GM21367 (cell line): ENCODE measurements at regions not wholly inside any gene's neighbourhood (a gene's known extent, or its start where the extent isn't known, plus 50 kb on each side); places are given as distances from the start of the nearest gene placed in this dataset.
A peak's percentile ranks its signal among the peaks of the same experiment; 100 is the strongest.

Experiments
- ATAC-seq: cut with Tn5 transposase; IDR thresholded peaks from one replicate; pipeline ENCODE4 v1.9.1; 2021; ENCODE audit not compliant: unreplicated experiment

GRCh38 chr11:123305601-123306375, 110.7 kb upstream of the CLMP start:
- ATAC-seq, result no peak

- no peak for ATAC-seq
Measured at GRCh38 chr11:123304828-123305466, 109.9 kb upstream of the CLMP start.

GRCh38 chr11:123303924-123304323, 108.9 kb upstream of the CLMP start:
- no peak for ATAC-seq

DNA sequence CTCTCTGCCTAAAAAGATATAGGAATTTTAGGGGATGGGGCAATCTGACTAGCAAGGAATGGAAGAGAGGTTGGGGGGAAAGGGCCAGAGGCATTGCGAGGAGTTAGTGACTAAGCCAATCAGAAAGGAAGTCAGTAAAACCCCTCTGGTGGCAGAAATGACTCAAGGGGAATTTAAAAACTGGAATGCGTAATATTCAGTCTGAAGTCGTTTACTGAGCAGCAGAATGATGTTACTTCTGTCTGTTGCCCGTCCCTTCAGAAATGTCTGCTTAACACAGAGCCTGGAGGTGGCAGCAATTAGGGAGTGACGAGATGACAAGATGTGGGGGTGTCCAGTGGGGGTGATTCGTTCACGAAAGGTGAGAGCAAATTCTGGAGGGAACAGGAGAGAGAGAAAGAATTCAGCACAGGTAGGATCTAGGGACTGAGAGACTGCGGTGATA, 107.7 kb upstream of the CLMP start:
- ATAC-seq, result no peak

DNA sequence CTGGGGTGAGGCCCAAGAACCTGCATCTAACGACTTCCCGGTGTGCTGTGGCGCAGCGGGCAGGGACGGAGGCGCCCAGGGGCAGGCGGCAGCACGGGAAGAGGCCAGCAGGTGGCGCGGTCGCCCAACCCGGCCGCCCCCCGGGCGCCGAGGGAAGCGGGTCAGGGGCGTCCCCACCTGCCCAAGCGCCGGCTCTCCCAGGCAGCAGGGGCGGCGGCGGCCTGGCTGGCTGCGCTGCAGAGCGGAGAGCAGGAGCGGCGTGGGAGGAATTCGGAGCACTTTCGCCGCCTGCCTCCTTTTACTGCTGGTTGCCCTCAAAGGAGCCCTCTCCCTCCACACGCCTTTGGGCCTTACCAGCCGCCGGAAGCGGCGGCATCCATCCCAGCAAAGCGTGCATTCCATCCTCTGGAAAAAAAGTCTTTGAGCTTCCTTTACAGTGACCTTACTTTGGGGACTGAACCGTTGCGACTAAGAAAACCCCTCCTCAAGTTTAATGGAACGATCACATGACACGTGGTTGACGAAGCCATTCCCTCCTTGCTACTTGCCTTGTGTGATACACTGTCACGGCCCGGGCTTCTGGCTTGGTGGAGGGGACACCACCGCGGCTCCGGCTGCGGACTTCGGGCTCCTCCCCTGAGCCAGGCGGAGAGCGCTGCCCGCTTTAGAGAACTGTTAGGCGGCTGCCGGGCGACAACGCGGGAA, 106.8 kb upstream of the CLMP start:
- ATAC-seq, result peak; percentile 60

GRCh38 chr11:123301013-123301591, 106.1 kb upstream of the CLMP start:
- ATAC-seq, result no peak

GRCh38 chr11:123299721-123300120, 104.7 kb upstream of the CLMP start:
- no peak for ATAC-seq

GRCh38 chr11:123298488-123299447, 103.7 kb upstream of the CLMP start:
- no peak for ATAC-seq

DNA sequence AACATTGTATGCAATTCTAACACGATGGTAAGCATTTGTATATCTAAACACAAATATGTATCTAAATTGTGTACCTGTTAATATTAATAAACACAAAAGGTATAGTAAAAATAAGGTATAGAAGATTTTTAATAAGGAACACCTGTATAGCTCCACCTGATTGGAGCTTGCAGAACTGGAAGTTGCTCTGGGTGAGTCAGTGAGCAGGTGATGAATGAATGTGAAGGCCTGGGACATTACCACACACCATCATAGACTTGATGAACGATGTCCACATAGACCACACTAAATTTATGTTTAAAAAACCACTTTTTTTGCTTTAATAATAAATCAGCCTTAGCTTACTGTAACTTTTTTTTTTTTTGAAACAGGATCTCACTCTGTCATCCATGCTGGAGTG, 97.6 kb upstream of the CLMP start:
- ATAC-seq, result no peak

DNA sequence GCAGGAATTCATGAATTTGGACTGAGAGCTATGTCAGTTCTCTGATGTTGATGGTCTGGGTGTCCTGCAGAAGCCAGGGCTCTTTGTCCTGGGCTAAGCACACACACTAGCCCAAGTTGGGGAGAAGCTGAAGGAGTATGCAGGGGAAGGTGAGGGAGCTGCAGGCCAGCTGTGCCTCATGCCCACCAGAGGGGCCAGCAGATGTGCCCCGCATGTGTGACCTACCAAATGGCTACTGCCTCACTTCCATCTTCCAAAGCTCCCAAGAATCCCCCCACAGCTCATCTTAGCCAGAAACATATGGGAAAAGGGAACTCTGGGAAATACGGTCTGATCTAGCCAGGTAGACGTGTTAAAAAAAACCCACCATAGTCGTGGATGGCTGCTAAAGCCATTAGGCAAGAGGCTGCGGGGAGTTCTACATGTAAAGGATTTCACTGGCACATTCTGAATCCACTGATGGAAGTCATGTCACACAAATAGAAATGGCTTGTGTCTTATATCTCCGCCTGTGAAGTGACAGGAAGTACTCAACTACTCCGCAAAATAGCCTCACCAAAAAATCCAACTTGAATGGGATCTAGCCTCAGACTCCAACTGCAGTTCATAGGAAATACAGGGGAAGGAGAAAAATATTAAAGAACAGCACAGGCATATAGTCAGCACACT, 96.3 kb upstream of the CLMP start:
- ATAC-seq, result no peak

DNA sequence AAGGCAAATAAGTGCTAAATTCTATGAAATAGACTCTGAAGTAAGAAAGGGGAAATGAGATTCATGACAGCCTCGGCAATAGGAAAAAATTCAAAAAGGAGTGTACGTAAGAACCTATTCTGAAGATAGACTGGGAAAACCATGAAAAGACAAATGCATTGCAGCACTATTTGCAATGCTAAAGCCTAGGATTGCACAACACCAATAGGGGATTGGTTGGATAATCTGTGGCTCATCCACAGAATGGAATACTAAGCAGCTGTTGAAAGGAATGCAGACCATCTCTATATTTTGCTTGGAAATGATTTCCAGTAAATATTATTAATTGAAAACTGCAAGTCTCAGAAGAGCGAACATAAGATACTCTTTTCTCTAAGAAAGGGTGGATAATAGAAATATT, 91.7 kb upstream of the CLMP start:
- ATAC-seq, result no peak

DNA sequence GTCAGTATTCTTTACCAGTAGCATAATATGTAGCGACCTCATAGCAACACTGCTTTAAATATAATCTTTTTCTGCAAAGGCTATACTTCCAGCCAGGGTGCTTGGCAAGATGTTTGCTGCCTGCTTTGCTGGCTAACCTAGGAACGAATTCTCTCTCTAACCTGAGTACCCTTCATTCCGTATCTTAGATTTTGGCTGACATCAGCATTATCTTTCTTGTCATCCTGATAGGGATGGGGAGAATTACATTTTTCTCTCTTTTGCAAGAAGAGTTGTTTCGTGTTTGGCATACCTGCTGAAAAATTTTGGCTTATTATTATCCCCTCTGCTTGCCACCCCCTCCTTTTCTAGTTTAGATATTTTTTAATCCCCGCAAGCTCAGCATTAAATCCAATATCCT, 91.2 kb upstream of the CLMP start:
- no peak for ATAC-seq

- no peak for ATAC-seq
Measured at GRCh38 chr11:123284454-123284853, 89.4 kb upstream of the CLMP start.

- ATAC-seq, result no peak
Measured at GRCh38 chr11:123282597-123282996, 87.5 kb upstream of the CLMP start.

DNA sequence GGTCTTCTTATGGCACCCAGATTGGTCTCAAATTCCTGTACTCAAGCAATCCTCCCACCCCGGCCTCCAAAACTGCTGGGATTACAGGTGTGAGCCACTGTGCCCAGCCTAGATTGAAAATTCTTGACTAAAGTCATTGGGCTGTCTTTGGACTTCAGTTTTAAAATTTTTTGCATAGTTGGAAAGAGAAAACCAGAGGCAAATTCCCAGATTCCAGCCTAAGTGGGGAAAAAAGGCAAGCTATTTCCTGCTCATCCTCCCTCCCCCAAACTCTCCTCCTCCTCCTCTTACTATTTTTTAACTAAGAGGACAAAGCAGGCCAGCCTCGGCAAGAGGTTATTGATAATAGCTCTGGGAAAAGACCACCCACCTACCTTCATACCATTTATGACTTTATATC, 78.6 kb upstream of the CLMP start:
- no peak for ATAC-seq

DNA sequence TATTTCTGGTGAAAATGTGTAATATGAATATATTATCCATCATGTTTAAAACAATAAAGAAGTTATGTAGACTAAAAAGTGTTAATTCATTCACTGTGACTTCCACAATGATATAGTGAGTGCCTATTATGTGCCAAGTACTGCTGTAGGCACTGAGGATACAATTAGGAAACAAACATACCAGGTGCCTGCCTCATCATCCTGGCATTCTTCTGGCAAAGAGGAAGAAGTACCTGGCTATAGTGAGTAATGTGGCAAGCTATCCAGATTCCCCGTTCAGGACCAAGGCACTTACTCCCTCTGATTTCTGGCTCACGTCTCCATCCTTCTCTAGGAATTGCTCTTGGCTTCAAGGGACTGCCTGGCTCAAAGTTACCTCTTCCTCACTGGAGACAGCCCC, 77.5 kb upstream of the CLMP start:
- ATAC-seq, result no peak

- ATAC-seq, result no peak
Measured at GRCh38 chr11:123268156-123268555, 73.1 kb upstream of the CLMP start.

DNA sequence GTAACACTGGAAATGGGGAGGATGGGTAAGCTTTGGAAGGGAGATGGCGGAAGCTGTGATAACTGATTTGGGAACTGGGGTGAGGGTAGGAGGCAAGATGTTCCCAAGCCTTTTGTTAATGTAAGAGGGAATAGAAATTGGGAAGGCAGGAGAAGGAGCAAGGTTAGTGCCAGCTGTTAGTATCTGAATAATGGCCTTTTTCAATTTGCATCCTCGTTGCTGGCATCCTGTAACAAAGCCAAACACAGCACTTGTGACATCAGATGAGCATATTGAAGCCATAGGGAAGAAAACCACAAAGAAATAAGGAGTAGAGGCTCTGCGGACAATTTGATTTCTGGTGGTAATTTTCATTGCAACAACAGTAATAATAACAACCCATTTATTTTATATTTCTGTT, 70.9 kb upstream of the CLMP start:
- ATAC-seq, result no peak

GRCh38 chr11:123264431-123264780, 69.4 kb upstream of the CLMP start:
- ATAC-seq, result no peak
